LHCN-M2 (cell line): ENCODE measurements at regions not wholly inside any gene's neighbourhood (a gene's known extent, or its start where the extent isn't known, plus 50 kb on each side); places are given as distances from the start of the nearest gene placed in this dataset.
A peak's percentile ranks its signal among the peaks of the same experiment; 100 is the strongest.
"Not testable (repeated sequence)": the region's sequence is repeated elsewhere in the genome, so short reads cannot be mapped to it uniquely, and the experiment has no call there.

Source experiments
- DNase-seq: peaks from one replicate; pipeline ENCODE4 v3.0.0-alpha.2; 2012; ENCODE audit warnings: low read depth

- no peak for DNase-seq
Observed at GRCh38 chr5:154653418-154653763, 101.8 kb upstream of the LARP1 start.

DNA sequence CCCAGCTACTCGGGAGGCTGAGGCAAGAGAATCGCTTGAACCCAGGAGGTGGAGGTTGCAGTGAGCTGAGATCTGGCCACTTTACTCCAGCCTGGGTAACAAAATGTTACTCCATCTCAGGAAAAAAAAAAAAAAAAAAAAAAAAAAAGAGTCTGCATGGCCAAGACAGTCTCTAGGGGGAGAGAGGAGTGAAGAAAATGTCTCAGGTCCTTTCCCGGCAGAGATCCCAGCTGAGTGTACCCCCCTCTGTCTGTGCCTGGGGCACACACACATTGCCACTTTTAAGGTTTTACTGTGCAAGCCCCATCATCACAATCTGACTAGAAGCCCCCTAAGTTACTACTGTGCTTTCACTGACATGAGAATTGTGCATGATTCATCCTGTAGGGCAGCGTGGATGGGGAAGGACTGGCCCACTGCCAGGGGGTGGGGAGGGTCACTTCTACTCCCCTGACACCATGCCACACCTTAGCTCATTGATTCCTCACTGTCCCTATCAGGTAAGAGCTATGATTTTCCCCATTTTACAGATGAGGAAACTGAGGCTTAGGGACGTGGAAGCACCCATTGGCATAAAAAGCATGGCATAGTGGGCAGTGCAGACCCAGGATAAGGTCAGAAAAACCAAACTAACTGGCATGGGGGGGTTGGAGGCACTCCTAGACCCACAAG lies 102.3 kb upstream of the LARP1 start:
- DNase-seq = peak; percentile 18

DNA sequence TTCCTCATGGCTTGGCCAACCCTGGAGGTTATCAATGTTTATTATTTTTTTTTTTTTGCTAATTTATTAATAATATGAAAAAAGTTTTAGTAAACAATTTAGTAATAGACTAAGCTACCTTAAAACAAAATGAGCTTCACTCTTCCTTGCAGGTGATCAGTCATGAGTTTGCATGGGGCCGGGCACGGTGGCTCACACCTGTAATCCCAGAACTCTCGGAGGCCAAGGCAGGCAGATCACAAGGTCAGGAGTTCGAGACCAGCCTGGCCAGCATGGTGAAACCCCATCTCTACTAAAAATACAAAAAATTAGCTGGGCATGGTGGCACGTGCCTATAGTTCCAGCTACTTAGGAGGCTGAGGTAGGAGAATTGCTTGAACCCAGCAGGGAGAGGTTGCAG lies 103.4 kb upstream of the LARP1 start:
- not testable (repeated sequence) for DNase-seq

- no peak for DNase-seq
Observed at GRCh38 chr5:154648706-154649105, 106.5 kb upstream of the LARP1 start.

- no peak for DNase-seq
Observed at GRCh38 chr5:154648229-154648628, 106.9 kb upstream of the LARP1 start.

DNA sequence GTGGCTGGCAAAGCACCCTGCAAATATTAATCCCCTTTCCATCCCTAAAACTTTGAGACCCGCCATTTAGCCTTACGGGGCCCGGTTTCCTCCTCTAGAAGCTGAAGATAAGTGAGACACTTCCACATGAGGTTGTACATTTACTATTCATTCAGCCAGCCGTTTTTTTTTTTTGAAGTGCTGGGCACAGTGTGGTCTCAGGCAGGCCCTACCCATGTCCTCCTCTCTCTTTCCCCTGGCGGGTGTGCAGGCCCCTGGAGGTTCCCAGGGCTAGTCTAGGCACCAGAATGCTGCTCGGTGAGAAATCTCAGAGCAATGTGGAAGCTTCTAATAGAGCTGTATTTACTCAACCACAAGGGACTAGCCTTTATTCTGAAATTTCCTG lies 107.4 kb upstream of the LARP1 start:
- no peak for DNase-seq

DNA sequence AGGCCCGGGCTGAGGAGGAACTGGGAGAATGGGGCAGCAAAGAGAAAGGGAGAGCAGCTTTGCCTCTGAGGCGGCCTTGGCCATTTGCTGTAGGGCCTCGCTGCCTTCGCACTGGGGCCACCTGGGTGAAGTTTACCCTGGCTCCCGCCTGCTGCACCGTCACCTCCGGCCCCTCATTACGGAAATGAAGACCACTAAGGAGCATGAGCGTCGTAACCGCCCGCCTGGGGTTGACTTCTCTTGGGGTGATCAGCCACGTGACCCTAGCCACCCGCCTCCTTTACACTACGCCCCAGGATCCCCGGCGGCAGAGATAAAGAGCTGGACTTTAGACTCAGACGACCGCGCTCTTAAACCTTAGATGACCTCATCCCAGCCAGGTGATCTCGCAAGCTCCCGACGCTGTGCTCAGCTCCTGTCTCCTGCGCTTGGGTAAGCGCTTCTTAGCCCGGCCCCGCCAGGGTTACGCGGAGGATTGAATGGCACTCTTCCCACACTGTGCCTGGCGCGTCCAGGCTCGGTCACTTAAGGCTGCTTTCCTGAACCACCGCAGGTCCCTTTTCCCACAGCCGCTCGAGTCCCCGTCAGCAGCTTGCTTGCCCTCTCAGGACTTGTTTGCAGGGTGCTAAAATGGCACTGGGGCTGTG lies 107.9 kb upstream of the LARP1 start:
- DNase-seq = no peak

GRCh38 chr5:154646745-154647113 lies 108.4 kb upstream of the LARP1 start:
- no peak for DNase-seq

DNA sequence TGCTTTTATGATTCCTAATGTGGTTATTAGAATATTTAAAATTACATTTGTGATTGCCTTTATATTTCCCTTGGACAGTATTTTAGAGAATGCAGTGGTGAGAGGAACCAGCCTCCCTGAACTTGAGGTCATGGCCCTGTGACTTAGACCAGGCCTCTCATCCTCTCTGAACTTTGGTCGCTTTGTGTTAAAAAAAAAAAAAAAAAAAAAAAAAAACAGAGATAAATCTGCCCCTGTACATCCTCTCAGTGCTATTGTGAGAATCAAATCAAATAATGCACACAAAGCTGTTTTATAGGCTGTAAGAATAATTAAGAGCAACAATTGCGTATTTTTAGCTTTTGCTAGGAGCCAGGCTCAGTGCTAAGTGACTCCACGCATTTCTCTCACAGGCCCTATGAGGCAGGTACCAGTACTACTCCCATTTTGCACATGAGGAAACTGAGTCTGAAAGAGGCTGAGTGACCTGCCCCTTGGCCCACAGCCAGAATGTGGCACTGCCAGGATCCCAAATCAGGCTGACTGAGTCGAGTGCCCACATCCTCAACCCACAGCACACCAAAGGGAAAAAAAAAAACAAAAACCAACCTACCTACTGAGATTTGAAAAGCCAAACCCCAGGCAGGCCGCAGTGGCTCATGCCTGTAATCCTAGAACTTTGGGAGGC lies 110.3 kb upstream of the LARP1 start:
- no peak for DNase-seq

- DNase-seq = peak; percentile 30
Observed at GRCh38 chr5:154642499-154643245, 112.5 kb upstream of the LARP1 start.

- not testable (repeated sequence) for DNase-seq
Observed at GRCh38 chr5:154640213-154640831, 114.9 kb upstream of the LARP1 start.

DNA sequence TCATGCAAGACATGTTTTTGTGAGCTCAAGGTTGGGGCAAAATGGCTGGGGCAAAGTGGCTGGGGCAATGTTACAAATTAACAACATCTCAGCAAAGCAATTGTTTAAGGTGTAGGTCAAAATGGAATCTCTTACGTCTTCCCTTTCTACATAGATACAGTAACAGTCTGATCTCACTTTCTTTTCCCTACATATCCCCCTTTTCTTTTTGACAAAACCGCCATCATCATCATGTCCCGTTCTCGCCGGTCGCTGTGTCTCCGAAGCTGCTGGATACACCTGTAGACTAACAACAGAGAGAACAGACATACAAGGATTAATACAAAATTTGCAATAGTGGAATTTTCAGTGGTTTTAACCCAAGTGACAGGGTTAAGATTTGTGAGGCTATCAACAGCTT lies 118.4 kb upstream of the LARP1 start:
- not testable (repeated sequence) for DNase-seq

DNA sequence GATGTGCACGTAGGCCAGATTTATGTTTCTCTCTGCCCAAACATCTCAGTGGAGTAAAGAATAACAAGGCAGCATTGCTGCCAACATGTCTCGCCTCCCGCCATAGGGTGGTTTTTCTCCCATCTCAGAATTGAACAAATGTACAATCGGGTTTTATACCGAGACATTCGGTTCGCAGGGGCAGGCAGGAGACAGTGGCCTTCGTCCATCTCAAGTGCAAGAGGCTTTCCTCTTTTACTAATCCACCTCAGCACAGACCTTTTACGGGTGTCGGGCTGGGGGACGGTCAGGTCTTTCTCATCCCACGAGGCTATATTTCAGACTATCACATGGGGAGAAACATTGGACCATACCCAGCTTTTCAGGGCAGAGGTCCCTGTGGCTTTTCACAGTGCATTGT lies 118.9 kb upstream of the LARP1 start:
- DNase-seq = not testable (repeated sequence)

DNA sequence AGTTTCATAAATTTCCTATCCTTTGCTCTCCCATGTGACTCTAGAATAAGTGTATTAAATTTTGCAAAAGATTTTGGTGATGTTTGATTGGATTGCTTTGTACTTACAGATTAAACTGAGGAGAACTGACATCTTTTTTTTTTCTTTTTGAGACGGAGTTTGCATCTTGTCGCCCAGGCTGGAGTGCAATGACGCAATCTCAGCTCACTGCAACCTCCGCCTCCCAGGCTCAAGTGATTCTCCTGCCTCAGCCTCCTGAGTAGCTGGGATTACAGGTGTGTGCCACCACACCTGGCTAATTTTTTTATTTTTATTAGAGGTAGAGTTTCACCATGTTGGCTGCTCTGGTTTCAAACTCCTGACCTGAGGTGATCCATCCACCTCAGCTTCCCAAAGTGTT lies 121.4 kb upstream of the LARP1 start:
- DNase-seq = not testable (repeated sequence)

- DNase-seq = no peak
Observed at GRCh38 chr5:154631141-154631540, 124.0 kb upstream of the LARP1 start.

GRCh38 chr5:154630410-154630809 lies 124.8 kb upstream of the LARP1 start:
- no peak for DNase-seq

DNA sequence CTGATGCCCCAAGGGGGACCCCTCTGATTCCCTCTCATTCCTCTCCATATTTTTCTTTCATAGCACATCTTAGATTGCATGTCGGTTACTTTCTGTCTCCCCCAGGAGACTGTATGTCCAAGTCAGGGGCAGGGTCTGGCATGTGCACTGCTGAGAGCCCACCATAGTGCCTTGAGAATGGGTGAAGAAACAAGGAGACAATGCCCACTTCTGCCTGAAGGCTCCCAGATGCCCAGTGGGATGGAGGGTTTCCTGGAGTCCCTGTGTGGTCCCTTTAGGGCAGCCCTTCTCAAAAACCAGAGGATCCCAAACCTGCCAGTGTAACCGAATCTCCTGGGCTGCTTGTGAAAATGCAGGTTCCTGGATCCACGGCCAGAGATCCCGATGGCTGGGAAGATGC lies 126.5 kb upstream of the LARP1 start:
- no peak for DNase-seq

DNA sequence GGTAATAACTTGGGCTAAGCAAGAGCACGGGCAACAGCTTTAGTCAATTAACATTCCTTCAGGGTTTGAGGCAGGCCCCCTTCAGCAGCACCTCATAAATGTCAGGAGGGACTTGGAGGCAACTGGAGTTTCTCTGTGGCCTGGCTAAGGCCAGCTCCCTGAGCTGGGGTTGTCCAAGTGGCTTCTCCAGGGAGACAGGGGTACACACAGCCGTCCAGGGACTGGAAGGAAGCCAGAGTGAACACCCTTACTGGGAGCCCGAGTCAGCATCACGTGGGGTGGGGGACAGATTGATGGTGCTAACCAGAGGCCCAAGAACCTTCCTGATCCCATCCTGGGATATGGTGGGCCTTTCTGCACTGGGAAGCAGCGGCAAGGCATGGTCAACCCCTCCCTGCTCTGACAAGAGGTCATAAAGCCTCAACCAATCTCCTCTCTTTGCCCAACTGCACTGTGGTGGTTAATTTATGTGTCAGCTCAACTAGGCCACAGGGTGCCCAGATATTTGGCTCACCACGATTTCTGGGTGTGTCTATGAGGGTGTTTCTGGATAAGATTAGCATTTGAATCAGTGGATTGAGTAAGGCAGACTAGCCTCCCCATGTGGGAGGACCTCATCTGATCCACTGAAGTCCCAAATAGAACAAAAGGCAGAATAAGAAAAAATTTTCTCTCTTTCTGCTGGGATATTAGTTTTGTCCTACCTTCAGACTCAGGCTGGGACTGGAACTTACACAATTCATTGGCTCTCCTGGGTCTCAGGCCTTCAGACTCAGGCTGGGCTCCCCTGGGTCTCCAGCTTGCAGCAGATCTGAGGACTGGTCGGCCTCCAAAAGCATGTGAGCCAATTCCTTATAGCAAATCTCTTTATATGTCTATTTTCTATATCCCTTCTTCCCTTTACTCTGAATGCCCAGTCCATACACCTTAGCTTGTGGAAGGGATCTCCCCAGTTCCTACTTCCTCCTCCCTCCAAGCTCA lies 127.2 kb upstream of the LARP1 start:
- no peak for DNase-seq

GRCh38 chr5:154626876-154627557 lies 128.2 kb upstream of the LARP1 start:
- no peak for DNase-seq

DNA sequence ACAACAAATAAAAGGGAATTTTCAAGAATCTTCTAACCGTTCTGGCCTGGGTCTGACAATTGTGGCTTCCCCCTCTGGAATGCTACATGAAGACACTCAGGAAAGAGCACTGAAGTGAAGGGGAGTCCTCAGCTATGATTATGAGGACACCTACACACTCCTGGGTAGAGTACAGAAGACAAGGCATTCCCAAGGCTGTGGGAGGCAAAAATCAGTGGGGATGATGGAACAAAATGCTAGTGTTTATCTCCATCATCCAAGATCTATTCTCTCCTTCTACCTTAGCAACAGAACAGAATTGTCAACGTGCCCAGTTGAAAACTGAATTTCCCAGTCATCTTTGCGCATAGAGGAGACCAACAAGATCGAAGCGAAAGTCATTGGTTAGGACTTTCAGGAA lies 130.1 kb upstream of the LARP1 start:
- no peak for DNase-seq
